AG04449 (cell line): ENCODE measurements at regions not wholly inside any gene's neighbourhood (a gene's known extent, or its start where the extent isn't known, plus 50 kb on each side); places are given as distances from the start of the nearest gene placed in this dataset.

ENCODE experiments used
- CTCF ChIA-PET: fragments of 350-600 bp; formaldehyde crosslinking; extraction: SDS; loops from one replicate; lab custom pipeline; 2021; ENCODE audit warnings: antibody characterized with exemption; lab: Yijun Ruan, JAX
- POLR2A ChIA-PET: fragments of 400-600, 350-600 bp; formaldehyde crosslinking; extraction: SDS; loops from one replicate; lab custom pipeline; 2020; ENCODE audit warnings: antibody characterized with exemption, inconsistent platforms; lab: Yijun Ruan, JAX
- DNase-seq: peaks from one replicate; pipeline ENCODE4 v3.0.0-alpha.2; 2010; ENCODE audit warnings: low read depth, low spot score
- H3K4me3 ChIP-seq: 2 replicates; pipeline ENCODE4 v1.5.1; 2011; ENCODE audit warnings: low read depth, mild to moderate bottlenecking, control low read depth, low read length
- TF ChIP-seq, protein P1 (sequence below): IDR thresholded peaks from one replicate; pipeline ENCODE4 v1.5.1; 2011; ENCODE audit warnings: mild to moderate bottlenecking, moderate library complexity, low read length, control low read depth, inconsistent platforms; ENCODE audit not compliant: insufficient read depth; ENCODE audit errors: missing control alignments

DNA sequence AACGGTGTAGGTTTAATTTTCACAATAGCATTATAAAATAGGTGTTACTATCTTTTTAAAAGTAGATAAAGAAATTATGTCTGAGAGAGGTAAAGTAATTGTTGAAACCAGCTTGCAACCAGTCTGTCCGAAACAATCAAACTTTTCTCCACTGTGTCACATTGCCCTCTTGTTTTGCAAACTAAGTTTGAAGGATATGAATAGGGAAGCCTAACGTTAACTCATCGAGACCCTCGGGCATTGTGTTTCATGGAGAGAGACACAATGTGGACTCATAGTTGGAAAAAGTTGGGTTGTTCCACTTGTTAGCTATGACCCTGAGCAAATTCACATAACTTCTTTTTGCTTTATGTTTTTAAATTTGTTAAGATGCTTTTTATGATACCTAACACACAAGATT, 254.4 kb upstream of the IMPG1 start:
- no peak for DNase-seq
- CTCF ChIA-PET = no interaction called here
- POLR2A ChIA-PET = no interaction called here
- TF ChIP-seq, protein P1, sequence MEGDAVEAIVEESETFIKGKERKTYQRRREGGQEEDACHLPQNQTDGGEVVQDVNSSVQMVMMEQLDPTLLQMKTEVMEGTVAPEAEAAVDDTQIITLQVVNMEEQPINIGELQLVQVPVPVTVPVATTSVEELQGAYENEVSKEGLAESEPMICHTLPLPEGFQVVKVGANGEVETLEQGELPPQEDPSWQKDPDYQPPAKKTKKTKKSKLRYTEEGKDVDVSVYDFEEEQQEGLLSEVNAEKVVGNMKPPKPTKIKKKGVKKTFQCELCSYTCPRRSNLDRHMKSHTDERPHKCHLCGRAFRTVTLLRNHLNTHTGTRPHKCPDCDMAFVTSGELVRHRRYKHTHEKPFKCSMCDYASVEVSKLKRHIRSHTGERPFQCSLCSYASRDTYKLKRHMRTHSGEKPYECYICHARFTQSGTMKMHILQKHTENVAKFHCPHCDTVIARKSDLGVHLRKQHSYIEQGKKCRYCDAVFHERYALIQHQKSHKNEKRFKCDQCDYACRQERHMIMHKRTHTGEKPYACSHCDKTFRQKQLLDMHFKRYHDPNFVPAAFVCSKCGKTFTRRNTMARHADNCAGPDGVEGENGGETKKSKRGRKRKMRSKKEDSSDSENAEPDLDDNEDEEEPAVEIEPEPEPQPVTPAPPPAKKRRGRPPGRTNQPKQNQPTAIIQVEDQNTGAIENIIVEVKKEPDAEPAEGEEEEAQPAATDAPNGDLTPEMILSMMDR = no peak
- no peak overlapping the region for H3K4me3 ChIP-seq
